ENCODE measurements at regions not wholly inside any gene's neighbourhood (a gene's known extent, or its start where the extent isn't known, plus 50 kb on each side); places are given as distances from the start of the nearest gene placed in this dataset.

DNA sequence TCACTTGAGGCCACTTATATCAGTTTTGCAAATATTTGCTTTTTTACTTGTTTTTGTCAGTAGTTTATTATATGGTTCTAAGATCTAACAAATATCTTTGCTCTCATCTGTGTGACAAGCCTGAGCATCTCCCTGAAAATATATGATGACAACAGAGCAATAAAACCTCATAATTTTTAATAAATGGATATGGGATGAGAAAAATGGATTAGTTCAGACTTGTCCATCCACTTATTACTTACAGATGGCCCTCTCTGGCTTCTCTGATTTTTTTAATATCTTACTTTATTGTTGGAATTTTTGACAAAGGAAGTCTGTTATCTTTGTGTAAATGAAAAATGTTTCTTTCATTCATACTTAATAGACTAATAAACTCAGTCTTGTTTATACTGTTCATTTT, 491.4 kb upstream of the RAG2 start:
- Histone ChIP-seq H3K36me3 (ENCODE audit: insufficient read depth, low read length) (no peaks in the 10 kb centered on the region), H2AFZ (ENCODE audit: low read length) (no peak overlapping the region), H3K9me3 (ENCODE audit: low read depth, low read length) (no peaks in the 10 kb centered on the region), H3K4me1 (ENCODE audit: insufficient read depth, low read length) (no peaks in the 10 kb centered on the region), H4K20me1 (ENCODE audit: insufficient read depth, low read length) (no peaks in the 10 kb centered on the region), H3K27me3 (ENCODE audit: insufficient read depth, low read length) (no peaks in the 10 kb centered on the region), H3K4me3 (ENCODE audit: insufficient read depth, low read length) (no peak overlapping the region), H3K4me2 (ENCODE audit: insufficient read depth, low read length) (no peak overlapping the region), H3K79me2 (ENCODE audit: insufficient read depth, low read length) (no peaks in the 10 kb centered on the region), H3K27ac (ENCODE audit: low read depth, low read length) (no peak overlapping the region)
- no peak for DNase-seq (ENCODE audit: insufficient read length, low spot score, missing footprints)
- TF ChIP-seq, protein P1, sequence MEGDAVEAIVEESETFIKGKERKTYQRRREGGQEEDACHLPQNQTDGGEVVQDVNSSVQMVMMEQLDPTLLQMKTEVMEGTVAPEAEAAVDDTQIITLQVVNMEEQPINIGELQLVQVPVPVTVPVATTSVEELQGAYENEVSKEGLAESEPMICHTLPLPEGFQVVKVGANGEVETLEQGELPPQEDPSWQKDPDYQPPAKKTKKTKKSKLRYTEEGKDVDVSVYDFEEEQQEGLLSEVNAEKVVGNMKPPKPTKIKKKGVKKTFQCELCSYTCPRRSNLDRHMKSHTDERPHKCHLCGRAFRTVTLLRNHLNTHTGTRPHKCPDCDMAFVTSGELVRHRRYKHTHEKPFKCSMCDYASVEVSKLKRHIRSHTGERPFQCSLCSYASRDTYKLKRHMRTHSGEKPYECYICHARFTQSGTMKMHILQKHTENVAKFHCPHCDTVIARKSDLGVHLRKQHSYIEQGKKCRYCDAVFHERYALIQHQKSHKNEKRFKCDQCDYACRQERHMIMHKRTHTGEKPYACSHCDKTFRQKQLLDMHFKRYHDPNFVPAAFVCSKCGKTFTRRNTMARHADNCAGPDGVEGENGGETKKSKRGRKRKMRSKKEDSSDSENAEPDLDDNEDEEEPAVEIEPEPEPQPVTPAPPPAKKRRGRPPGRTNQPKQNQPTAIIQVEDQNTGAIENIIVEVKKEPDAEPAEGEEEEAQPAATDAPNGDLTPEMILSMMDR (IDR thresholded peaks at IDR 0.05; ENCODE audit: extremely low read depth, low read depth, low read length), result no peak

DNA sequence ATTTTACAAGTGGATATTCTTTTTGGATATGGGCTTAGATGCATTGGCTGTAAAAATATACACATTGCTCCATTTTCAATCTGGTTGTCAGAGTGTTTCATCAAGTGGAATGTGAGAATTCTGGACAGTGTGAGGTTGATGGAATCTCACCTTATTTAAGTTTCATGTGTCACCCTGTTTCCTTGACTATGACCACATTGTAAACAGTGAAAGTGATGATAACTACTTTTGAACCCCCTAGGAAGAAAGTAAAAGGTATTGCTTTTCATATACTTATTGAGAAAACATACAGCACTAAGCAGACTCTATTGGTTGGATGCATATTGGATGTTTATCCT, 490.5 kb upstream of the RAG2 start:
- Histone ChIP-seq H3K79me2 (ENCODE audit: insufficient read depth, low read length) (no peaks in the 10 kb centered on the region), H2AFZ (ENCODE audit: low read length) (no peak overlapping the region), H3K4me3 (ENCODE audit: insufficient read depth, low read length) (no peak overlapping the region), H3K9me3 (ENCODE audit: low read depth, low read length) (peaks cover 2% of the 10 kb centered on the region), H3K4me2 (ENCODE audit: insufficient read depth, low read length) (no peak overlapping the region), H4K20me1 (ENCODE audit: insufficient read depth, low read length) (no peaks in the 10 kb centered on the region), H3K36me3 (ENCODE audit: insufficient read depth, low read length) (no peaks in the 10 kb centered on the region), H3K27me3 (ENCODE audit: insufficient read depth, low read length) (no peaks in the 10 kb centered on the region), H3K27ac (ENCODE audit: low read depth, low read length) (no peak overlapping the region), H3K4me1 (ENCODE audit: insufficient read depth, low read length) (no peaks in the 10 kb centered on the region)
- TF ChIP-seq, protein P1 (IDR thresholded peaks at IDR 0.05; ENCODE audit: extremely low read depth, low read depth, low read length), result no peak
- DNase-seq (ENCODE audit: insufficient read length, low spot score, missing footprints), result no peak

DNA sequence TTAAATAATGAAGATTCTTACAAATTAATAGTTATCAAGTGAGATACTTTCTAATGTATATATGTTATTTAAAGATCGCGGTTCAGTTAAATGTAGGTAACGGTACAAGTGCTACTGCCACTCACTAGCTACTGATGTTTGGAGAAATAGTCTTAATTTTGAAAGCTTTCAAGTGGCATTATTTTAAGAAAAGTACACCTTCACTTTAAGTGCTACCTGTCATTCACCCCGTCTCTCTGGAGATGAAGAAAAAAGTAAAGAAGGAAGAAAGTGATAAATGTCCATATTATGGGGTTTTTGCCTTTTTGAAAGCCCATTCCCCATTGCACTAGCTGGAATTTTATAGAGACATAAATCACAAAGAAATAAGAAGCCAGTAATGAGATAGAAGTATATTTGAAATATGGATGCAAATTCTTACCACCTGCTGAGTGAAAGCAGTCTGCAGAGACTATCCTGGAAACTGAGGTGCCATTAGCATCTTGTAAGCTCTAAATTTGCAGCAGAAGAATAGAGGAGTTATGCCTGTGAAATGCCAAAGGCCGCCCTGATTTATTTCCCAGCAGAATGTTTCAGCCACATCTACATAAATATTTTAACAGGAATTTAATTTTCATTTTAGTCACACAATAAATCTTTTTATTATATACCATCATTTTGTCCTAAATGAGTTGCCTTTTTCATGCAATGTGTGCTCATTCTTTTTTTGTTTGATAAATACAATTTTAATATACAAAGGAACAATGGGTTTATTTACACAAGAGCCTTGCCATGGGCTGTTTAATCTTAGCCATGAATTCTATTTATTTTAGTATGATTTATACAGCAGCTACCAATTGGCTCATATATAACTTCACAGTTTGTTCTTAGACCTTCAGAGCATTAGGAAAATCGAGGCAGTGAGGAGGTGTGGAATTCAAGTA, 489.9 kb upstream of the RAG2 start:
- Histone ChIP-seq H4K20me1 (ENCODE audit: insufficient read depth, low read length) (no peaks in the 10 kb centered on the region), H2AFZ (ENCODE audit: low read length) (no peak overlapping the region), H3K4me3 (ENCODE audit: insufficient read depth, low read length) (no peak overlapping the region), H3K36me3 (ENCODE audit: insufficient read depth, low read length) (no peaks in the 10 kb centered on the region), H3K9me3 (ENCODE audit: low read depth, low read length) (peaks cover 2% of the 10 kb centered on the region), H3K27me3 (ENCODE audit: insufficient read depth, low read length) (no peaks in the 10 kb centered on the region), H3K4me2 (ENCODE audit: insufficient read depth, low read length) (no peak overlapping the region), H3K79me2 (ENCODE audit: insufficient read depth, low read length) (no peaks in the 10 kb centered on the region), H3K27ac (ENCODE audit: low read depth, low read length) (no peak overlapping the region), H3K4me1 (ENCODE audit: insufficient read depth, low read length) (no peaks in the 10 kb centered on the region)
- DNase-seq (ENCODE audit: insufficient read length, low spot score, missing footprints), result no peak
- TF ChIP-seq, protein P1 (IDR thresholded peaks at IDR 0.05; ENCODE audit: extremely low read depth, low read depth, low read length), result no peak

DNA sequence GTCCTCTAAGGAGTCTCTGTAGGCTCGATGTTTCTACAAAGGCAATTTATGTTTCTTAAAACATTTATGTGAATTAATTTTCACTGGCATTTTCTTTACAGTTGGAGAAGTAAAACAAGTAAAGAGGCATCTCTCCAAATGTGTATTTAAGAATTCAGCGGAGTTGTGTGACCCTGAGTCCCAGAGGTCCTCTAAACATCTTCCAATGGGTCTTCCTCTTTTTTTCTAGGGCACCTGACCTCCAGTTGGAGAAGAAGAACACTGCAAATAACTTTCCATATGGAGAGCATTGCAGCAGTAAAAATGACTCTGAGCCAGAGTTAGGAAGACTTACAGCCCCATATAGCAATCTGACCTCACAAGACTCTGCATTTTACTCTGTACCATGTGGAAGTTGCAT, 480.5 kb upstream of the RAG2 start:
- TF ChIP-seq, protein P1 (IDR thresholded peaks at IDR 0.05; ENCODE audit: extremely low read depth, low read depth, low read length), result no peak
- no peak for DNase-seq (ENCODE audit: insufficient read length, low spot score, missing footprints)
- Histone ChIP-seq H3K9me3 (ENCODE audit: low read depth, low read length) (no peaks in the 10 kb centered on the region), H4K20me1 (ENCODE audit: insufficient read depth, low read length) (no peaks in the 10 kb centered on the region), H3K4me1 (ENCODE audit: insufficient read depth, low read length) (no peaks in the 10 kb centered on the region), H3K4me2 (ENCODE audit: insufficient read depth, low read length) (no peak overlapping the region), H3K27me3 (ENCODE audit: insufficient read depth, low read length) (no peaks in the 10 kb centered on the region), H2AFZ (ENCODE audit: low read length) (no peak overlapping the region), H3K79me2 (ENCODE audit: insufficient read depth, low read length) (no peaks in the 10 kb centered on the region), H3K36me3 (ENCODE audit: insufficient read depth, low read length) (no peaks in the 10 kb centered on the region), H3K27ac (ENCODE audit: low read depth, low read length) (no peak overlapping the region), H3K4me3 (ENCODE audit: insufficient read depth, low read length) (no peak overlapping the region)

All from osteoblast (primary cell).